ENCODE measurements at regions not wholly inside any gene's neighbourhood (a gene's known extent, or its start where the extent isn't known, plus 50 kb on each side); places are given as distances from the start of the nearest gene placed in this dataset.
"Not testable (repeated sequence)": the region's sequence is repeated elsewhere in the genome, so short reads cannot be mapped to it uniquely, and the experiment has no call there.

GRCh38 chr11:80720295-80720694 is 1279.5 kb upstream of the TENM4 start:
- Mint-ChIP-seq H3K27ac (no peak overlapping the region), H3K4me1 (no peaks in the 10 kb centered on the region), H3K27me3 (no peaks in the 10 kb centered on the region), H3K4me3 (no peak overlapping the region), H3K36me3 (no peaks in the 10 kb centered on the region), H3K9me3 (no peaks in the 10 kb centered on the region)
- no peak for DNase-seq
- no peak for ATAC-seq (replicated peaks)

GRCh38 chr11:80719292-80719646 is 1278.4 kb upstream of the TENM4 start:
- DNase-seq: no peak
- H3K4me1 Mint-ChIP-seq: no peaks in the 10 kb centered on the region
- H3K27me3 Mint-ChIP-seq: no peaks in the 10 kb centered on the region
- no peak overlapping the region for H3K4me3 Mint-ChIP-seq
- no peak overlapping the region for H3K27ac Mint-ChIP-seq
- no peaks in the 10 kb centered on the region for H3K36me3 Mint-ChIP-seq
- H3K9me3 Mint-ChIP-seq: peaks cover 0 to 2% of the 10 kb centered on the region in 2 donors
- ATAC-seq (replicated peaks): no peak

GRCh38 chr11:80718611-80719291 is 1277.9 kb upstream of the TENM4 start:
- Mint-ChIP-seq H3K27me3 (no peaks in the 10 kb centered on the region), H3K9me3 (peaks cover 0 to 3% of the 10 kb centered on the region in 2 donors), H3K4me1 (no peaks in the 10 kb centered on the region), H3K36me3 (no peaks in the 10 kb centered on the region), H3K4me3 (no peak overlapping the region), H3K27ac (no peak overlapping the region)
- ATAC-seq (replicated peaks): no peak
- DNase-seq: no peak

- Mint-ChIP-seq H3K36me3 (no peaks in the 10 kb centered on the region), H3K27ac (no peak overlapping the region), H3K4me3 (no peak overlapping the region), H3K9me3 (peaks cover 0 to 4% of the 10 kb centered on the region in 2 donors), H3K27me3 (no peaks in the 10 kb centered on the region), H3K4me1 (no peaks in the 10 kb centered on the region)
- ATAC-seq (replicated peaks): no peak
- no peak for DNase-seq
Measured at GRCh38 chr11:80702264-80702663, 1261.4 kb upstream of the TENM4 start.

- H3K4me1 Mint-ChIP-seq: no peaks in the 10 kb centered on the region
- peaks cover 0 to 1% of the 10 kb centered on the region in 2 donors for H3K9me3 Mint-ChIP-seq
- ATAC-seq (replicated peaks) (no peak), DNase-seq (no peak)
- H3K27ac Mint-ChIP-seq: no peak overlapping the region
- no peaks in the 10 kb centered on the region for H3K36me3 Mint-ChIP-seq
- H3K27me3 Mint-ChIP-seq: no peaks in the 10 kb centered on the region
- no peak overlapping the region for H3K4me3 Mint-ChIP-seq
Measured at GRCh38 chr11:80700386-80700785, 1259.6 kb upstream of the TENM4 start.

GRCh38 chr11:80699406-80700177 is 1258.8 kb upstream of the TENM4 start:
- H3K9me3 Mint-ChIP-seq; DNase-seq; H3K27ac Mint-ChIP-seq; H3K4me3 Mint-ChIP-seq; ATAC-seq (replicated peaks); H3K36me3 Mint-ChIP-seq; H3K4me1 Mint-ChIP-seq; H3K27me3 Mint-ChIP-seq: not testable (repeated sequence)

- DNase-seq: no peak
- Mint-ChIP-seq H3K4me1 (no peaks in the 10 kb centered on the region), H3K4me3 (no peak overlapping the region), H3K36me3 (no peaks in the 10 kb centered on the region), H3K27ac (no peak overlapping the region), H3K9me3 (peaks cover 0 to 1% of the 10 kb centered on the region in 2 donors), H3K27me3 (no peaks in the 10 kb centered on the region)
- no peak for ATAC-seq (replicated peaks)
Measured at GRCh38 chr11:80698637-80699036, 1257.8 kb upstream of the TENM4 start.

- no peaks in the 10 kb centered on the region for H3K4me1 Mint-ChIP-seq
Measured at GRCh38 chr11:80694385-80694784, 1253.6 kb upstream of the TENM4 start.

GRCh38 chr11:80687941-80688340 is 1247.1 kb upstream of the TENM4 start:
- ATAC-seq (replicated peaks) (no peak), DNase-seq (no peak)
- H3K27ac Mint-ChIP-seq: no peak overlapping the region
- no peaks in the 10 kb centered on the region for H3K36me3 Mint-ChIP-seq
- H3K4me1 Mint-ChIP-seq: no peaks in the 10 kb centered on the region
- H3K9me3 Mint-ChIP-seq: peaks cover 4 to 5% of the 10 kb centered on the region in 2 donors
- H3K27me3 Mint-ChIP-seq: no peaks in the 10 kb centered on the region
- no peak overlapping the region for H3K4me3 Mint-ChIP-seq

More at GRCh38 chr11:80694385-80694784, 1253.6 kb upstream of the TENM4 start:
- DNase-seq: no peak
- Mint-ChIP-seq H3K9me3 (peaks cover 0 to 2% of the 10 kb centered on the region in 2 donors), H3K36me3 (no peaks in the 10 kb centered on the region), H3K4me3 (no peak overlapping the region), H3K27ac (no peak overlapping the region), H3K27me3 (no peaks in the 10 kb centered on the region)
- ATAC-seq (replicated peaks): no peak

GRCh38 chr11:80686889-80687288 is 1246.1 kb upstream of the TENM4 start:
- no peak for ATAC-seq (replicated peaks)
- Mint-ChIP-seq H3K4me3 (no peak overlapping the region), H3K27ac (no peak overlapping the region), H3K27me3 (no peaks in the 10 kb centered on the region), H3K4me1 (no peaks in the 10 kb centered on the region), H3K36me3 (no peaks in the 10 kb centered on the region), H3K9me3 (peaks cover 4 to 5% of the 10 kb centered on the region in 2 donors)
- no peak for DNase-seq

GRCh38 chr11:80673566-80673965 is 1232.7 kb upstream of the TENM4 start:
- H3K27me3 Mint-ChIP-seq: no peaks in the 10 kb centered on the region
- ATAC-seq (replicated peaks) (no peak), DNase-seq (no peak)
- peaks cover under 1 to 4% of the 10 kb centered on the region in 2 donors for H3K9me3 Mint-ChIP-seq
- H3K4me3 Mint-ChIP-seq: no peak overlapping the region
- H3K36me3 Mint-ChIP-seq: no peaks in the 10 kb centered on the region
- no peaks in the 10 kb centered on the region for H3K4me1 Mint-ChIP-seq
- no peak overlapping the region for H3K27ac Mint-ChIP-seq

- Mint-ChIP-seq H3K4me1 (no peaks in the 10 kb centered on the region), H3K27ac (no peak overlapping the region), H3K27me3 (no peaks in the 10 kb centered on the region), H3K9me3 (peaks cover 0 to 1% of the 10 kb centered on the region in 2 donors), H3K36me3 (no peaks in the 10 kb centered on the region), H3K4me3 (no peak overlapping the region)
- DNase-seq: no peak
- ATAC-seq (replicated peaks): no peak
Measured at GRCh38 chr11:80669620-80670019, 1228.8 kb upstream of the TENM4 start.

GRCh38 chr11:80668039-80668438 is 1227.2 kb upstream of the TENM4 start:
- Mint-ChIP-seq H3K4me1 (no peaks in the 10 kb centered on the region), H3K27ac (no peak overlapping the region), H3K27me3 (no peaks in the 10 kb centered on the region), H3K4me3 (no peak overlapping the region), H3K9me3 (peaks cover 0 to 1% of the 10 kb centered on the region in 2 donors), H3K36me3 (no peaks in the 10 kb centered on the region)
- no peak for ATAC-seq (replicated peaks)
- DNase-seq: no peak

- no peak overlapping the region for H3K4me3 Mint-ChIP-seq
- no peaks in the 10 kb centered on the region for H3K36me3 Mint-ChIP-seq
- ATAC-seq (replicated peaks) (no peak), DNase-seq (no peak)
- no peak overlapping the region for H3K27ac Mint-ChIP-seq
- no peaks in the 10 kb centered on the region for H3K27me3 Mint-ChIP-seq
- peaks cover 0 to 4% of the 10 kb centered on the region in 2 donors for H3K9me3 Mint-ChIP-seq
- no peaks in the 10 kb centered on the region for H3K4me1 Mint-ChIP-seq
Measured at GRCh38 chr11:80655834-80656233, 1215.0 kb upstream of the TENM4 start.

GRCh38 chr11:80650966-80651365 is 1210.1 kb upstream of the TENM4 start:
- DNase-seq (no peak), ATAC-seq (replicated peaks) (no peak)
- Mint-ChIP-seq H3K4me1 (no peaks in the 10 kb centered on the region), H3K4me3 (no peak overlapping the region), H3K9me3 (no peaks in the 10 kb centered on the region), H3K27ac (no peak overlapping the region), H3K36me3 (no peaks in the 10 kb centered on the region), H3K27me3 (no peaks in the 10 kb centered on the region)

Measured in stimulated activated naive B cell treated with anti-CD40 and anti-IgM and Interleukin-4, amounts not matched to agents 10 μg/mL and 1 μg/mL and 100 μg/mL, for 72 hours (primary cell).